ENCODE measurements at regions not wholly inside any gene's neighbourhood (a gene's known extent, or its start where the extent isn't known, plus 50 kb on each side); places are given as distances from the start of the nearest gene placed in this dataset.

GRCh38 chr14:50025776-50026175 lies 90.6 kb downstream of the VCPKMT start:
- peaks cover 0 to 6% (median 2%) of the 10 kb centered on the region in 4 donors for H3K9me3 ChIP-seq (ENCODE audit: control insufficient read depth in 4 of 4, insufficient read depth in 3 of 4, low read length in 3 of 4)
- H3K4me1 ChIP-seq (ENCODE audit: control insufficient read depth in 5 of 5, insufficient read depth in 5 of 5, low read length in 5 of 5): no peaks in the 10 kb centered on the region
- no peak overlapping the region for H3K4me3 ChIP-seq
- TF ChIP-seq CTCF (IDR thresholded peaks at IDR 0.05; ENCODE audit: control extremely low read depth, extremely low read depth): no peak
- H3K27me3 ChIP-seq (ENCODE audit: control insufficient read depth in 3 of 3, insufficient read depth in 3 of 3, low read length in 2 of 3): no peaks in the 10 kb centered on the region
- no peak overlapping the region for H3K27ac ChIP-seq (ENCODE audit: low read depth in 1 of 2, low read length in 1 of 2)
- no peak for ATAC-seq (ENCODE audit: insufficient read depth, low FRiP score)
- H3K9ac ChIP-seq (ENCODE audit: insufficient read depth in 1 of 2, low read length in 2 of 2): no peak overlapping the region
- no peak for DNase-seq
- no peaks in the 10 kb centered on the region for H3K36me3 ChIP-seq (ENCODE audit: control insufficient read depth in 4 of 4, insufficient read depth in 4 of 4, low read length in 4 of 4)
- 94 to 96% methylated on average over 2 of the region's 2 CpGs for WGBS, 2 donors

GRCh38 chr14:50026396-50026795 lies 90.0 kb downstream of the VCPKMT start:
- no peaks in the 10 kb centered on the region for H3K27me3 ChIP-seq (ENCODE audit: control insufficient read depth in 3 of 3, insufficient read depth in 3 of 3, low read length in 2 of 3)
- no peaks in the 10 kb centered on the region for H3K36me3 ChIP-seq (ENCODE audit: control insufficient read depth in 4 of 4, insufficient read depth in 4 of 4, low read length in 4 of 4)
- WGBS, 2 donors: 94 to 96% methylated on average over 3 of the region's 3 CpGs
- DNase-seq (no peak), ATAC-seq (ENCODE audit: insufficient read depth, low FRiP score) (no peak)
- H3K27ac ChIP-seq (ENCODE audit: low read depth in 1 of 2, low read length in 1 of 2): no peak overlapping the region
- no peak overlapping the region for H3K9ac ChIP-seq (ENCODE audit: insufficient read depth in 1 of 2, low read length in 2 of 2)
- no peaks in the 10 kb centered on the region for H3K4me1 ChIP-seq (ENCODE audit: control insufficient read depth in 5 of 5, insufficient read depth in 5 of 5, low read length in 5 of 5)
- peaks cover 0 to 6% (median 2%) of the 10 kb centered on the region in 4 donors for H3K9me3 ChIP-seq (ENCODE audit: control insufficient read depth in 4 of 4, insufficient read depth in 3 of 4, low read length in 3 of 4)
- no peak overlapping the region for H3K4me3 ChIP-seq
- TF ChIP-seq CTCF (IDR thresholded peaks at IDR 0.05; ENCODE audit: control extremely low read depth, extremely low read depth): no peak

GRCh38 chr14:50027816-50028215 lies 88.6 kb downstream of the VCPKMT start:
- Histone ChIP-seq H3K4me3 (no peak overlapping the region), H3K27me3 (ENCODE audit: control insufficient read depth in 3 of 3, insufficient read depth in 3 of 3, low read length in 2 of 3) (no peaks in the 10 kb centered on the region), H3K9me3 (ENCODE audit: control insufficient read depth in 4 of 4, insufficient read depth in 3 of 4, low read length in 3 of 4) (peaks cover 0 to 6% (median 2%) of the 10 kb centered on the region in 4 donors), H3K27ac (ENCODE audit: low read depth in 1 of 2, low read length in 1 of 2) (no peak overlapping the region), H3K9ac (ENCODE audit: insufficient read depth in 1 of 2, low read length in 2 of 2) (no peak overlapping the region), H3K36me3 (ENCODE audit: control insufficient read depth in 4 of 4, insufficient read depth in 4 of 4, low read length in 4 of 4) (no peaks in the 10 kb centered on the region), H3K4me1 (ENCODE audit: control insufficient read depth in 5 of 5, insufficient read depth in 5 of 5, low read length in 5 of 5) (no peaks in the 10 kb centered on the region)
- no peak for TF ChIP-seq CTCF (IDR thresholded peaks at IDR 0.05; ENCODE audit: control extremely low read depth, extremely low read depth)
- ATAC-seq (ENCODE audit: insufficient read depth, low FRiP score) (no peak), DNase-seq (no peak)
- WGBS, 2 donors: 84 to 95% methylated on average over 4 of the region's 4 CpGs

GRCh38 chr14:50028458-50028857 lies 87.9 kb downstream of the VCPKMT start:
- Histone ChIP-seq H3K4me3 (no peak overlapping the region), H3K9ac (ENCODE audit: insufficient read depth in 1 of 2, low read length in 2 of 2) (no peak overlapping the region), H3K4me1 (ENCODE audit: control insufficient read depth in 5 of 5, insufficient read depth in 5 of 5, low read length in 5 of 5) (no peaks in the 10 kb centered on the region), H3K9me3 (ENCODE audit: control insufficient read depth in 4 of 4, insufficient read depth in 3 of 4, low read length in 3 of 4) (peaks cover 0 to 6% (median 2%) of the 10 kb centered on the region in 4 donors), H3K27me3 (ENCODE audit: control insufficient read depth in 3 of 3, insufficient read depth in 3 of 3, low read length in 2 of 3) (no peaks in the 10 kb centered on the region), H3K36me3 (ENCODE audit: control insufficient read depth in 4 of 4, insufficient read depth in 4 of 4, low read length in 4 of 4) (no peaks in the 10 kb centered on the region), H3K27ac (ENCODE audit: low read depth in 1 of 2, low read length in 1 of 2) (no peak overlapping the region)
- DNase-seq (no peak), ATAC-seq (ENCODE audit: insufficient read depth, low FRiP score) (no peak)
- 83 to 85% methylated on average over 6 of the region's 6 CpGs for WGBS, 2 donors
- no peak for TF ChIP-seq CTCF (IDR thresholded peaks at IDR 0.05; ENCODE audit: control extremely low read depth, extremely low read depth)
